Upper lobe of left lung (tissue), 4 donors: ENCODE measurements at regions not wholly inside any gene's neighbourhood (a gene's known extent, or its start where the extent isn't known, plus 50 kb on each side); places are given as distances from the start of the nearest gene placed in this dataset.

Source experiments
- EP300 ChIP-seq, 4 donors: sonication (generic); formaldehyde crosslinking; IDR thresholded peaks; one replicate each; pipeline ENCODE4 v1.5.1; 2017; ENCODE audit warnings: antibody characterized with exemption in 4 of 4, control low read depth in 2 of 4
- TF ChIP-seq, protein P1 (sequence below), 6 experiments: fragments of 450-650 bp in 4 of 6; fragments of 200-600 bp in 2 of 6; sonication (generic) in 2 of 6; IDR thresholded peaks; one replicate each; pipeline ENCODE4 v1.5.1; 2016 to 2019; ENCODE audit warnings: antibody characterized with exemption in 6 of 6

DNA sequence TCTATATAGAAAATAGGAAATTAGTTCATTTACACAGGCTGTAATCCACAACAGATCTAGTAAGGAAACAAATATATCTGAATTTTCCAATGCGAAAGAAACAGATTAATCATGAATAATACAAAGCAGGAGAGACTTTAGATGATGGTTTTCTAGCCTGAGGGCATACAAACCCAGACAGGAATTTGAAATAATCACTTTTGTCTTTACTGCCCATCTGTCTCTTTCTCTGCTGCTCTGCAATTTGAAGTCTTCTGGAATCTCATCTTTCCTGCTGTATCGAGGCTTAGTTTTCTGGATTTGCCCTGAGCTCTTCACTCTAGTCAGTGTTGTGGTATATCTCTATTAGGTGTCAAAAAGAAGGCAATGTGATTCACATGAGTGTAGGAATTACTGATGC lies 711.8 kb upstream of the FAM241A start:
- TF ChIP-seq EP300 (IDR thresholded peaks at IDR 0.05): no peak
- TF ChIP-seq, protein P1, sequence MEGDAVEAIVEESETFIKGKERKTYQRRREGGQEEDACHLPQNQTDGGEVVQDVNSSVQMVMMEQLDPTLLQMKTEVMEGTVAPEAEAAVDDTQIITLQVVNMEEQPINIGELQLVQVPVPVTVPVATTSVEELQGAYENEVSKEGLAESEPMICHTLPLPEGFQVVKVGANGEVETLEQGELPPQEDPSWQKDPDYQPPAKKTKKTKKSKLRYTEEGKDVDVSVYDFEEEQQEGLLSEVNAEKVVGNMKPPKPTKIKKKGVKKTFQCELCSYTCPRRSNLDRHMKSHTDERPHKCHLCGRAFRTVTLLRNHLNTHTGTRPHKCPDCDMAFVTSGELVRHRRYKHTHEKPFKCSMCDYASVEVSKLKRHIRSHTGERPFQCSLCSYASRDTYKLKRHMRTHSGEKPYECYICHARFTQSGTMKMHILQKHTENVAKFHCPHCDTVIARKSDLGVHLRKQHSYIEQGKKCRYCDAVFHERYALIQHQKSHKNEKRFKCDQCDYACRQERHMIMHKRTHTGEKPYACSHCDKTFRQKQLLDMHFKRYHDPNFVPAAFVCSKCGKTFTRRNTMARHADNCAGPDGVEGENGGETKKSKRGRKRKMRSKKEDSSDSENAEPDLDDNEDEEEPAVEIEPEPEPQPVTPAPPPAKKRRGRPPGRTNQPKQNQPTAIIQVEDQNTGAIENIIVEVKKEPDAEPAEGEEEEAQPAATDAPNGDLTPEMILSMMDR (IDR thresholded peaks at IDR 0.05): no peak
